H9 (cell line): ENCODE measurements at regions not wholly inside any gene's neighbourhood (a gene's known extent, or its start where the extent isn't known, plus 50 kb on each side); places are given as distances from the start of the nearest gene placed in this dataset.
A peak's percentile ranks its signal among the peaks of the same experiment; 100 is the strongest.

Source experiments
- DNase-seq: peaks from one replicate; pipeline ENCODE4 v3.0.0-alpha.2; 2017
- H2AFZ ChIP-seq: one replicate; pipeline ENCODE4 v1.6.1; 2013; ENCODE audit warnings: mild to moderate bottlenecking, low read length, control low read depth, moderate library complexity
- H2AK5ac ChIP-seq: 2 replicates; pipeline ENCODE4 v1.6.1; 2013; ENCODE audit warnings: low read length, control low read depth, mixed read lengths; ENCODE audit not compliant: insufficient read length
- H2BK120ac ChIP-seq: one replicate; pipeline ENCODE4 v1.6.1; 2013; ENCODE audit warnings: low read depth, mild to moderate bottlenecking, low read length, control low read depth, inconsistent platforms; ENCODE audit not compliant: poor library complexity, severe bottlenecking
- H2BK12ac ChIP-seq: 2 replicates; pipeline ENCODE4 v1.6.1; 2013; ENCODE audit warnings: low read length, control low read depth, mixed read lengths, low read depth; ENCODE audit not compliant: insufficient read length
- H2BK15ac ChIP-seq: 2 replicates; pipeline ENCODE4 v1.6.1; 2013; ENCODE audit warnings: low read depth, low read length, control low read depth
- H2BK20ac ChIP-seq: one replicate; pipeline ENCODE4 v1.6.1; 2013; ENCODE audit warnings: low read depth, mild to moderate bottlenecking, low read length, control low read depth, inconsistent platforms; ENCODE audit not compliant: poor library complexity, severe bottlenecking
- H2BK5ac ChIP-seq: 2 replicates; pipeline ENCODE4 v1.6.1; 2013; ENCODE audit warnings: low read length, control low read depth, mixed read lengths; ENCODE audit not compliant: insufficient read length
- H3K14ac ChIP-seq: 2 replicates; pipeline ENCODE4 v1.6.1; 2013; ENCODE audit warnings: low read length, control low read depth; ENCODE audit not compliant: insufficient read depth
- H3K18ac ChIP-seq: 2 replicates; pipeline ENCODE4 v1.6.1; 2013; ENCODE audit warnings: low read depth, mild to moderate bottlenecking, mixed read lengths, low read length, control low read depth; ENCODE audit not compliant: insufficient read length
- H3K23ac ChIP-seq: 2 replicates; pipeline ENCODE4 v1.6.1; 2013; ENCODE audit warnings: low read length, control low read depth, mixed read lengths, low read depth; ENCODE audit not compliant: insufficient read length
- H3K23me2 ChIP-seq: 2 replicates; pipeline ENCODE4 v1.6.1; 2013; ENCODE audit warnings: low read depth, mild to moderate bottlenecking, mixed read lengths, low read length, control low read depth; ENCODE audit not compliant: insufficient read length, poor library complexity, severe bottlenecking
- H3K27ac ChIP-seq: 2 replicates; pipeline ENCODE4 v1.5.1; 2013; ENCODE audit warnings: low read length, control low read depth, mixed read lengths, low read depth; ENCODE audit not compliant: insufficient read length
- H3K27me3 ChIP-seq: 2 replicates; pipeline ENCODE4 v1.6.1; 2013; ENCODE audit warnings: low read length, control low read depth, inconsistent platforms; ENCODE audit not compliant: insufficient read depth
- H3K4ac ChIP-seq: 2 replicates; pipeline ENCODE4 v1.6.1; 2013; ENCODE audit warnings: low read depth, mild to moderate bottlenecking, control low read depth, inconsistent platforms, low read length, moderate library complexity
- H3K4me1 ChIP-seq: 2 replicates; pipeline ENCODE4 v1.6.1; 2013; ENCODE audit warnings: low read length, control low read depth, inconsistent platforms; ENCODE audit not compliant: insufficient read depth
- H3K4me2 ChIP-seq: 2 replicates; pipeline ENCODE4 v1.6.1; 2013; ENCODE audit warnings: low read length, control low read depth, mixed read lengths; ENCODE audit not compliant: insufficient read length, insufficient read depth
- H3K56ac ChIP-seq: 2 replicates; pipeline ENCODE4 v1.6.1; 2013; ENCODE audit warnings: low read depth, mild to moderate bottlenecking, mixed read lengths, low read length, control low read depth; ENCODE audit not compliant: insufficient read length
- H3K79me1 ChIP-seq: 2 replicates; pipeline ENCODE4 v1.6.1; 2013; ENCODE audit warnings: low read depth, mild to moderate bottlenecking, moderate library complexity, low read length, control low read depth, inconsistent platforms; ENCODE audit not compliant: insufficient read depth, poor library complexity, severe bottlenecking
- H3K79me2 ChIP-seq: 2 replicates; pipeline ENCODE4 v1.6.1; 2013; ENCODE audit warnings: low read length, control low read depth, inconsistent platforms; ENCODE audit not compliant: insufficient read depth
- H3K9ac ChIP-seq: 2 replicates; pipeline ENCODE4 v1.6.1; 2013; ENCODE audit warnings: low read length, control low read depth, mixed read lengths; ENCODE audit not compliant: insufficient read length; ENCODE audit errors: extremely low read depth
- H3K9me3 ChIP-seq: one replicate; pipeline ENCODE4 v1.6.1; 2013; ENCODE audit warnings: low read depth, low read length, inconsistent platforms; ENCODE audit not compliant: control insufficient read depth
- H3T11ph ChIP-seq: one replicate; pipeline ENCODE4 v1.6.1; 2013; ENCODE audit warnings: mild to moderate bottlenecking, low read length, control low read depth, inconsistent platforms
- H4K20me1 ChIP-seq: one replicate; pipeline ENCODE4 v1.6.1; 2013; ENCODE audit not compliant: control insufficient read depth, insufficient read length, insufficient read depth
- H4K5ac ChIP-seq: 2 replicates; pipeline ENCODE4 v1.6.1; 2013; ENCODE audit warnings: low read depth, mild to moderate bottlenecking, mixed read lengths, low read length, control low read depth; ENCODE audit not compliant: insufficient read length
- H4K8ac ChIP-seq: replicated peaks from 2 replicates; pipeline ENCODE4 v1.6.1; 2013; ENCODE audit warnings: low read length, control low read depth, mixed read lengths, low read depth; ENCODE audit not compliant: insufficient read length
- H4K91ac ChIP-seq: 2 replicates; pipeline ENCODE4 v1.6.1; 2013; ENCODE audit warnings: low read depth, mild to moderate bottlenecking, moderate library complexity, mixed read lengths, low read length, control low read depth; ENCODE audit not compliant: insufficient read length
- H3K27ac Mint-ChIP-seq, 3 experiments: 2 replicates in 2 of 3; 3 replicates in 1 of 3; pipeline ENCODE4 v1.8.0; 2020 to 2021; ENCODE audit warnings: mixed read lengths in 3 of 3, mild to moderate bottlenecking in 1 of 3, moderate library complexity in 1 of 3
- H3K27me3 Mint-ChIP-seq: 2 replicates; pipeline ENCODE4 v1.8.0; 2021; ENCODE audit warnings: low read depth, mild to moderate bottlenecking, moderate library complexity, mixed read lengths
- H3K36me3 Mint-ChIP-seq, 3 experiments: 2 replicates in 2 of 3; 3 replicates in 1 of 3; pipeline ENCODE4 v1.8.0; 2020 to 2021; ENCODE audit warnings: low read depth in 3 of 3, mixed read lengths in 3 of 3; ENCODE audit not compliant: insufficient read depth in 1 of 3
- H3K4me1 Mint-ChIP-seq, 2 experiments: 2 replicates each; pipeline ENCODE4 v1.8.0; 2020; ENCODE audit warnings: mixed read lengths in 2 of 2
- H3K4me3 Mint-ChIP-seq, 2 experiments: 2 replicates in 1 of 2; 3 replicates in 1 of 2; pipeline ENCODE4 v1.8.0; 2020 to 2021; ENCODE audit warnings: mild to moderate bottlenecking in 2 of 2, mixed read lengths in 2 of 2, moderate library complexity in 1 of 2
- H3K9me3 Mint-ChIP-seq, 2 experiments: 2 replicates in 1 of 2; 3 replicates in 1 of 2; pipeline ENCODE4 v1.8.0; 2020; ENCODE audit warnings: mild to moderate bottlenecking in 2 of 2, mixed read lengths in 2 of 2, moderate library complexity in 1 of 2
- CTCF ChIP-seq: fragments of 200-600 bp; sonication (generic); conservative IDR thresholded peaks from 3 replicates; pipeline ENCODE4 v1.8.0; 2021; ENCODE audit warnings: antibody characterized with exemption, mild to moderate bottlenecking
- WGBS: extraction: QIAGEN DNeasy Blood & Tissue Kit; methylation state at CpG from one replicate; pipeline ENCODE4 v1.1.7; 2013; ENCODE audit warnings: missing lambda C conversion rate, low lambda C conversion rate, mixed read lengths; ENCODE audit not compliant: insufficient read length; ENCODE audit errors: extremely low coverage; 5-methylcytosine and 5-hydroxymethylcytosine counted together

- Histone ChIP-seq H2BK15ac (no peak overlapping the region), H4K20me1 (no peaks in the 10 kb centered on the region), H3K23ac (no peak overlapping the region), H2AK5ac (no peak overlapping the region), H3K14ac (no peak overlapping the region), H2BK20ac (peak overlapping the region; percentile 11), H4K91ac (no peak overlapping the region), H2BK120ac (no peak overlapping the region), H3T11ph (no peak overlapping the region), H3K4ac (no peak overlapping the region), H3K79me1 (no peaks in the 10 kb centered on the region), H3K23me2 (no peaks in the 10 kb centered on the region), H3K9me3 (no peaks in the 10 kb centered on the region), H2BK5ac (no peak overlapping the region), H3K4me2 (no peak overlapping the region), H3K27me3 (no peaks in the 10 kb centered on the region), H3K18ac (no peak overlapping the region), H3K4me1 (no peaks in the 10 kb centered on the region), H4K8ac (no peak overlapping the region), H3K56ac (no peak overlapping the region), H4K5ac (no peak overlapping the region), H3K27ac (no peak overlapping the region), H3K9ac (no peak overlapping the region), H2AFZ (no peak overlapping the region), H2BK12ac (no peak overlapping the region), H3K79me2 (no peaks in the 10 kb centered on the region)
- no peak for TF ChIP-seq CTCF
- Mint-ChIP-seq H3K4me1 (peaks cover 6 to 9% of the 10 kb centered on the region in 2 experiments), H3K9me3 (peaks cover 20 to 25% of the 10 kb centered on the region in 2 experiments), H3K27ac (no peak overlapping the region), H3K27me3 (no peaks in the 10 kb centered on the region; the same call in 1 of the 2 replicates), H3K4me3 (no peak overlapping the region), H3K36me3 (peaks cover 12 to 22% (median 15%) of the 10 kb centered on the region in 3 experiments)
- no peak for DNase-seq
- no CpG with 5 or more reads among the region's 7 CpGs for WGBS
These were observed 276.5 kb upstream of the ATP5MC3 start for GRCh38 chr2:175457895-175458448.
